H9 (cell line): ENCODE measurements at regions not wholly inside any gene's neighbourhood (a gene's known extent, or its start where the extent isn't known, plus 50 kb on each side); places are given as distances from the start of the nearest gene placed in this dataset.

ENCODE experiments used
- DNase-seq: peaks from one replicate; pipeline ENCODE4 v3.0.0-alpha.2; 2017
- H2AFZ ChIP-seq: one replicate; pipeline ENCODE4 v1.6.1; 2013; ENCODE audit warnings: mild to moderate bottlenecking, low read length, control low read depth, moderate library complexity
- H2AK5ac ChIP-seq: 2 replicates; pipeline ENCODE4 v1.6.1; 2013; ENCODE audit warnings: low read length, control low read depth, mixed read lengths; ENCODE audit not compliant: insufficient read length
- H2BK120ac ChIP-seq: one replicate; pipeline ENCODE4 v1.6.1; 2013; ENCODE audit warnings: low read depth, mild to moderate bottlenecking, low read length, control low read depth, inconsistent platforms; ENCODE audit not compliant: poor library complexity, severe bottlenecking
- H2BK12ac ChIP-seq: 2 replicates; pipeline ENCODE4 v1.6.1; 2013; ENCODE audit warnings: low read length, control low read depth, mixed read lengths, low read depth; ENCODE audit not compliant: insufficient read length
- H2BK15ac ChIP-seq: 2 replicates; pipeline ENCODE4 v1.6.1; 2013; ENCODE audit warnings: low read depth, low read length, control low read depth
- H2BK20ac ChIP-seq: one replicate; pipeline ENCODE4 v1.6.1; 2013; ENCODE audit warnings: low read depth, mild to moderate bottlenecking, low read length, control low read depth, inconsistent platforms; ENCODE audit not compliant: poor library complexity, severe bottlenecking
- H2BK5ac ChIP-seq: 2 replicates; pipeline ENCODE4 v1.6.1; 2013; ENCODE audit warnings: low read length, control low read depth, mixed read lengths; ENCODE audit not compliant: insufficient read length
- H3K14ac ChIP-seq: 2 replicates; pipeline ENCODE4 v1.6.1; 2013; ENCODE audit warnings: low read length, control low read depth; ENCODE audit not compliant: insufficient read depth
- H3K18ac ChIP-seq: 2 replicates; pipeline ENCODE4 v1.6.1; 2013; ENCODE audit warnings: low read depth, mild to moderate bottlenecking, mixed read lengths, low read length, control low read depth; ENCODE audit not compliant: insufficient read length
- H3K23ac ChIP-seq: 2 replicates; pipeline ENCODE4 v1.6.1; 2013; ENCODE audit warnings: low read length, control low read depth, mixed read lengths, low read depth; ENCODE audit not compliant: insufficient read length
- H3K23me2 ChIP-seq: 2 replicates; pipeline ENCODE4 v1.6.1; 2013; ENCODE audit warnings: low read depth, mild to moderate bottlenecking, mixed read lengths, low read length, control low read depth; ENCODE audit not compliant: insufficient read length, poor library complexity, severe bottlenecking
- H3K27ac ChIP-seq: 2 replicates; pipeline ENCODE4 v1.5.1; 2013; ENCODE audit warnings: low read length, control low read depth, mixed read lengths, low read depth; ENCODE audit not compliant: insufficient read length
- H3K27me3 ChIP-seq: 2 replicates; pipeline ENCODE4 v1.6.1; 2013; ENCODE audit warnings: low read length, control low read depth, inconsistent platforms; ENCODE audit not compliant: insufficient read depth
- H3K4ac ChIP-seq: 2 replicates; pipeline ENCODE4 v1.6.1; 2013; ENCODE audit warnings: low read depth, mild to moderate bottlenecking, control low read depth, inconsistent platforms, low read length, moderate library complexity
- H3K4me1 ChIP-seq: 2 replicates; pipeline ENCODE4 v1.6.1; 2013; ENCODE audit warnings: low read length, control low read depth, inconsistent platforms; ENCODE audit not compliant: insufficient read depth
- H3K4me2 ChIP-seq: 2 replicates; pipeline ENCODE4 v1.6.1; 2013; ENCODE audit warnings: low read length, control low read depth, mixed read lengths; ENCODE audit not compliant: insufficient read length, insufficient read depth
- H3K56ac ChIP-seq: 2 replicates; pipeline ENCODE4 v1.6.1; 2013; ENCODE audit warnings: low read depth, mild to moderate bottlenecking, mixed read lengths, low read length, control low read depth; ENCODE audit not compliant: insufficient read length
- H3K79me1 ChIP-seq: 2 replicates; pipeline ENCODE4 v1.6.1; 2013; ENCODE audit warnings: low read depth, mild to moderate bottlenecking, moderate library complexity, low read length, control low read depth, inconsistent platforms; ENCODE audit not compliant: insufficient read depth, poor library complexity, severe bottlenecking
- H3K79me2 ChIP-seq: 2 replicates; pipeline ENCODE4 v1.6.1; 2013; ENCODE audit warnings: low read length, control low read depth, inconsistent platforms; ENCODE audit not compliant: insufficient read depth
- H3K9ac ChIP-seq: 2 replicates; pipeline ENCODE4 v1.6.1; 2013; ENCODE audit warnings: low read length, control low read depth, mixed read lengths; ENCODE audit not compliant: insufficient read length; ENCODE audit errors: extremely low read depth
- H3K9me3 ChIP-seq: one replicate; pipeline ENCODE4 v1.6.1; 2013; ENCODE audit warnings: low read depth, low read length, inconsistent platforms; ENCODE audit not compliant: control insufficient read depth
- H3T11ph ChIP-seq: one replicate; pipeline ENCODE4 v1.6.1; 2013; ENCODE audit warnings: mild to moderate bottlenecking, low read length, control low read depth, inconsistent platforms
- H4K20me1 ChIP-seq: one replicate; pipeline ENCODE4 v1.6.1; 2013; ENCODE audit not compliant: control insufficient read depth, insufficient read length, insufficient read depth
- H4K5ac ChIP-seq: 2 replicates; pipeline ENCODE4 v1.6.1; 2013; ENCODE audit warnings: low read depth, mild to moderate bottlenecking, mixed read lengths, low read length, control low read depth; ENCODE audit not compliant: insufficient read length
- H4K8ac ChIP-seq: replicated peaks from 2 replicates; pipeline ENCODE4 v1.6.1; 2013; ENCODE audit warnings: low read length, control low read depth, mixed read lengths, low read depth; ENCODE audit not compliant: insufficient read length
- H4K91ac ChIP-seq: 2 replicates; pipeline ENCODE4 v1.6.1; 2013; ENCODE audit warnings: low read depth, mild to moderate bottlenecking, moderate library complexity, mixed read lengths, low read length, control low read depth; ENCODE audit not compliant: insufficient read length
- H3K27ac Mint-ChIP-seq, 3 experiments: 2 replicates in 2 of 3; 3 replicates in 1 of 3; pipeline ENCODE4 v1.8.0; 2020 to 2021; ENCODE audit warnings: mixed read lengths in 3 of 3, mild to moderate bottlenecking in 1 of 3, moderate library complexity in 1 of 3
- H3K27me3 Mint-ChIP-seq: 2 replicates; pipeline ENCODE4 v1.8.0; 2021; ENCODE audit warnings: low read depth, mild to moderate bottlenecking, moderate library complexity, mixed read lengths
- H3K36me3 Mint-ChIP-seq, 3 experiments: 2 replicates in 2 of 3; 3 replicates in 1 of 3; pipeline ENCODE4 v1.8.0; 2020 to 2021; ENCODE audit warnings: low read depth in 3 of 3, mixed read lengths in 3 of 3; ENCODE audit not compliant: insufficient read depth in 1 of 3
- H3K4me1 Mint-ChIP-seq, 2 experiments: 2 replicates each; pipeline ENCODE4 v1.8.0; 2020; ENCODE audit warnings: mixed read lengths in 2 of 2
- H3K4me3 Mint-ChIP-seq, 2 experiments: 2 replicates in 1 of 2; 3 replicates in 1 of 2; pipeline ENCODE4 v1.8.0; 2020 to 2021; ENCODE audit warnings: mild to moderate bottlenecking in 2 of 2, mixed read lengths in 2 of 2, moderate library complexity in 1 of 2
- H3K9me3 Mint-ChIP-seq, 2 experiments: 2 replicates in 1 of 2; 3 replicates in 1 of 2; pipeline ENCODE4 v1.8.0; 2020; ENCODE audit warnings: mild to moderate bottlenecking in 2 of 2, mixed read lengths in 2 of 2, moderate library complexity in 1 of 2
- CTCF ChIP-seq: fragments of 200-600 bp; sonication (generic); conservative IDR thresholded peaks from 3 replicates; pipeline ENCODE4 v1.8.0; 2021; ENCODE audit warnings: antibody characterized with exemption, mild to moderate bottlenecking
- WGBS: extraction: QIAGEN DNeasy Blood & Tissue Kit; methylation state at CpG from one replicate; pipeline ENCODE4 v1.1.7; 2013; ENCODE audit warnings: missing lambda C conversion rate, low lambda C conversion rate, mixed read lengths; ENCODE audit not compliant: insufficient read length; ENCODE audit errors: extremely low coverage; 5-methylcytosine and 5-hydroxymethylcytosine counted together

GRCh38 chr17:6184508-6184907 is 114.3 kb downstream of the WSCD1 start:
- H3K23ac ChIP-seq, result no peak overlapping the region
- Mint-ChIP-seq H3K27ac (no peak overlapping the region; a peak in 1 of 7 replicates), H3K36me3 (no peaks in the 10 kb centered on the region; a peak in 1 of 7 replicates), H3K9me3 (no peaks in the 10 kb centered on the region), H3K27me3 (no peaks in the 10 kb centered on the region), H3K4me3 (no peak overlapping the region), H3K4me1 (peaks cover 13 to 19% of the 10 kb centered on the region in 2 experiments)
- H2BK120ac ChIP-seq, result no peak overlapping the region
- no peak overlapping the region for H3T11ph ChIP-seq
- H4K91ac ChIP-seq, result no peak overlapping the region
- no peaks in the 10 kb centered on the region for H3K79me2 ChIP-seq
- H3K27me3 ChIP-seq, result no peaks in the 10 kb centered on the region
- H2AFZ ChIP-seq, result no peak overlapping the region
- no peak overlapping the region for H3K18ac ChIP-seq
- no peak overlapping the region for H4K8ac ChIP-seq
- H3K23me2 ChIP-seq, result no peaks in the 10 kb centered on the region
- H3K9ac ChIP-seq, result no peak overlapping the region
- no peak overlapping the region for H2BK20ac ChIP-seq
- no peak overlapping the region for H2BK12ac ChIP-seq
- H3K27ac ChIP-seq, result no peak overlapping the region
- H3K4ac ChIP-seq, result no peak overlapping the region
- no peak overlapping the region for H3K56ac ChIP-seq
- no peak overlapping the region for H3K14ac ChIP-seq
- no peak overlapping the region for H2BK5ac ChIP-seq
- H4K5ac ChIP-seq, result no peak overlapping the region
- H3K4me2 ChIP-seq, result no peak overlapping the region
- no peaks in the 10 kb centered on the region for H4K20me1 ChIP-seq
- no CpG with 5 or more reads among the region's 3 CpGs for WGBS
- no peaks in the 10 kb centered on the region for H3K4me1 ChIP-seq
- DNase-seq, result no peak
- no peak overlapping the region for H2AK5ac ChIP-seq
- no peaks in the 10 kb centered on the region for H3K9me3 ChIP-seq
- no peak overlapping the region for H2BK15ac ChIP-seq
- no peak for TF ChIP-seq CTCF
- H3K79me1 ChIP-seq, result no peaks in the 10 kb centered on the region
